ENCODE measurements at regions not wholly inside any gene's neighbourhood (a gene's known extent, or its start where the extent isn't known, plus 50 kb on each side); places are given as distances from the start of the nearest gene placed in this dataset.

DNA sequence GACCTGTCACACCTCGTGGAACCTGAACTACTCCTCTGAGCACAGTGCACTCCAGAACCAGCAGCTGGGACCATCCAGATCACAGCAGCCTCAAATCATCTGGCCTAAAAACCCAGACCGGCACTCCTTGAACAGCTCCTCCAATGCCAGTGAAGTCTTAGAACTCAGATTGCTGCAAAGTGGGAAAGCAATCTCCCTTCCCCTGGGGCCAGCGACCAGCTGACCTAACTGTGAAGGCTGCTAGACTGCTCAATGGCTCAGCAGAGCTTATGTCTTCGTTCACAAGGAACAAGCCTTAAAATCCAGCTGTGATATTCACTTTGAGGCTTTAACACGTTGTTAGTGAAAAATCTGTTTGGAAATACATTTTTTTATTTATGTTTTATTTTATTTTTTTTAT is 243.2 kb downstream of the ANKRD60 start:
- H3K4me3 Mint-ChIP-seq: no peak overlapping the region
- H4K20me1 ChIP-seq (replicated peaks; ENCODE audit: insufficient read depth): no peaks in the 10 kb centered on the region
- H3K9me3 Mint-ChIP-seq: no peaks in the 10 kb centered on the region
- no peaks in the 10 kb centered on the region for H3K79me2 ChIP-seq (replicated peaks; ENCODE audit: insufficient read depth)
- H3K36me3 ChIP-seq (ENCODE audit: insufficient read depth): no peaks in the 10 kb centered on the region
- H3K27me3 ChIP-seq (ENCODE audit: insufficient read depth): no peaks in the 10 kb centered on the region
- peaks cover 3% of the 10 kb centered on the region; the same call in 2 of the 3 replicates for H3K4me1 Mint-ChIP-seq
- no peak overlapping the region for H3K27ac Mint-ChIP-seq
- H3K36me3 Mint-ChIP-seq (ENCODE audit: low read depth): no peaks in the 10 kb centered on the region
- DNase-seq (ENCODE audit: low spot score) (no peak), ATAC-seq (no peak)
- H3K9me2 ChIP-seq (ENCODE audit: insufficient read depth): no peaks in the 10 kb centered on the region
- no peaks in the 10 kb centered on the region for H3F3A ChIP-seq (replicated peaks; ENCODE audit: low read depth)
- H3K4me3 ChIP-seq: no peak overlapping the region
- no peak for TF ChIP-seq ZNF114 (CRISPR knock-in tag; IDR thresholded peaks at IDR 0.05)
- TF ChIP-seq, protein P1, sequence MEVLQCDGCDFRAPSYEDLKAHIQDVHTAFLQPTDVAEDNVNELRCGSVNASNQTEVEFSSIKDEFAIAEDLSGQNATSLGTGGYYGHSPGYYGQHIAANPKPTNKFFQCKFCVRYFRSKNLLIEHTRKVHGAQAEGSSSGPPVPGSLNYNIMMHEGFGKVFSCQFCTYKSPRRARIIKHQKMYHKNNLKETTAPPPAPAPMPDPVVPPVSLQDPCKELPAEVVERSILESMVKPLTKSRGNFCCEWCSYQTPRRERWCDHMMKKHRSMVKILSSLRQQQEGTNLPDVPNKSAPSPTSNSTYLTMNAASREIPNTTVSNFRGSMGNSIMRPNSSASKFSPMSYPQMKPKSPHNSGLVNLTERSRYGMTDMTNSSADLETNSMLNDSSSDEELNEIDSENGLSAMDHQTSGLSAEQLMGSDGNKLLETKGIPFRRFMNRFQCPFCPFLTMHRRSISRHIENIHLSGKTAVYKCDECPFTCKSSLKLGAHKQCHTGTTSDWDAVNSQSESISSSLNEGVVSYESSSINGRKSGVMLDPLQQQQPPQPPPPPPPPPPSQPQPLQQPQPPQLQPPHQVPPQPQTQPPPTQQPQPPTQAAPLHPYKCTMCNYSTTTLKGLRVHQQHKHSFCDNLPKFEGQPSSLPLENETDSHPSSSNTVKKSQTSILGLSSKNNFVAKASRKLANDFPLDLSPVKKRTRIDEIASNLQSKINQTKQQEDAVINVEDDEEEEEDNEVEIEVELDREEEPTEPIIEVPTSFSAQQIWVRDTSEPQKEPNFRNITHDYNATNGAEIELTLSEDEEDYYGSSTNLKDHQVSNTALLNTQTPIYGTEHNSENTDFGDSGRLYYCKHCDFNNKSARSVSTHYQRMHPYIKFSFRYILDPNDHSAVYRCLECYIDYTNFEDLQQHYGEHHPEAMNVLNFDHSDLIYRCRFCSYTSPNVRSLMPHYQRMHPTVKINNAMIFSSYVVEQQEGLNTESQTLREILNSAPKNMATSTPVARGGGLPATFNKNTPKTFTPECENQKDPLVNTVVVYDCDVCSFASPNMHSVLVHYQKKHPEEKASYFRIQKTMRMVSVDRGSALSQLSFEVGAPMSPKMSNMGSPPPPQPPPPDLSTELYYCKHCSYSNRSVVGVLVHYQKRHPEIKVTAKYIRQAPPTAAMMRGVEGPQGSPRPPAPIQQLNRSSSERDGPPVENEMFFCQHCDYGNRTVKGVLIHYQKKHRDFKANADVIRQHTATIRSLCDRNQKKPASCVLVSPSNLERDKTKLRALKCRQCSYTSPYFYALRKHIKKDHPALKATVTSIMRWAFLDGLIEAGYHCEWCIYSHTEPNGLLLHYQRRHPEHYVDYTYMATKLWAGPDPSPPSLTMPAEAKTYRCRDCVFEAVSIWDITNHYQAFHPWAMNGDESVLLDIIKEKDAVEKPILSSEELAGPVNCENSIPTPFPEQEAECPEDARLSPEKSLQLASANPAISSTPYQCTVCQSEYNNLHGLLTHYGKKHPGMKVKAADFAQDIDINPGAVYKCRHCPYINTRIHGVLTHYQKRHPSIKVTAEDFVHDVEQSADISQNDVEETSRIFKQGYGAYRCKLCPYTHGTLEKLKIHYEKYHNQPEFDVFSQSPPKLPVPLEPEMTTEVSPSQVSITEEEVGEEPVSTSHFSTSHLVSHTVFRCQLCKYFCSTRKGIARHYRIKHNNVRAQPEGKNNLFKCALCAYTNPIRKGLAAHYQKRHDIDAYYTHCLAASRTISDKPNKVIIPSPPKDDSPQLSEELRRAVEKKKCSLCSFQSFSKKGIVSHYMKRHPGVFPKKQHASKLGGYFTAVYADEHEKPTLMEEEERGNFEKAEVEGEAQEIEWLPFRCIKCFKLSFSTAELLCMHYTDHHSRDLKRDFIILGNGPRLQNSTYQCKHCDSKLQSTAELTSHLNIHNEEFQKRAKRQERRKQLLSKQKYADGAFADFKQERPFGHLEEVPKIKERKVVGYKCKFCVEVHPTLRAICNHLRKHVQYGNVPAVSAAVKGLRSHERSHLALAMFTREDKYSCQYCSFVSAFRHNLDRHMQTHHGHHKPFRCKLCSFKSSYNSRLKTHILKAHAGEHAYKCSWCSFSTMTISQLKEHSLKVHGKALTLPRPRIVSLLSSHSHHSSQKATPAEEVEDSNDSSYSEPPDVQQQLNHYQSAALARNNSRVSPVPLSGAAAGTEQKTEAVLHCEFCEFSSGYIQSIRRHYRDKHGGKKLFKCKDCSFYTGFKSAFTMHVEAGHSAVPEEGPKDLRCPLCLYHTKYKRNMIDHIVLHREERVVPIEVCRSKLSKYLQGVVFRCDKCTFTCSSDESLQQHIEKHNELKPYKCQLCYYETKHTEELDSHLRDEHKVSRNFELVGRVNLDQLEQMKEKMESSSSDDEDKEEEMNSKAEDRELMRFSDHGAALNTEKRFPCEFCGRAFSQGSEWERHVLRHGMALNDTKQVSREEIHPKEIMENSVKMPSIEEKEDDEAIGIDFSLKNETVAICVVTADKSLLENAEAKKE (CRISPR knock-in tag; IDR thresholded peaks at IDR 0.05): no peak
- TF ChIP-seq EZH2 (IDR thresholded peaks at IDR 0.05; ENCODE audit: low read depth, unreplicated experiment): no peak
- no peak for TF ChIP-seq EZH2phosphoT487 (IDR thresholded peaks at IDR 0.05; ENCODE audit: unreplicated experiment)
- TF ChIP-seq, protein P2, sequence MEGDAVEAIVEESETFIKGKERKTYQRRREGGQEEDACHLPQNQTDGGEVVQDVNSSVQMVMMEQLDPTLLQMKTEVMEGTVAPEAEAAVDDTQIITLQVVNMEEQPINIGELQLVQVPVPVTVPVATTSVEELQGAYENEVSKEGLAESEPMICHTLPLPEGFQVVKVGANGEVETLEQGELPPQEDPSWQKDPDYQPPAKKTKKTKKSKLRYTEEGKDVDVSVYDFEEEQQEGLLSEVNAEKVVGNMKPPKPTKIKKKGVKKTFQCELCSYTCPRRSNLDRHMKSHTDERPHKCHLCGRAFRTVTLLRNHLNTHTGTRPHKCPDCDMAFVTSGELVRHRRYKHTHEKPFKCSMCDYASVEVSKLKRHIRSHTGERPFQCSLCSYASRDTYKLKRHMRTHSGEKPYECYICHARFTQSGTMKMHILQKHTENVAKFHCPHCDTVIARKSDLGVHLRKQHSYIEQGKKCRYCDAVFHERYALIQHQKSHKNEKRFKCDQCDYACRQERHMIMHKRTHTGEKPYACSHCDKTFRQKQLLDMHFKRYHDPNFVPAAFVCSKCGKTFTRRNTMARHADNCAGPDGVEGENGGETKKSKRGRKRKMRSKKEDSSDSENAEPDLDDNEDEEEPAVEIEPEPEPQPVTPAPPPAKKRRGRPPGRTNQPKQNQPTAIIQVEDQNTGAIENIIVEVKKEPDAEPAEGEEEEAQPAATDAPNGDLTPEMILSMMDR (conservative IDR thresholded peaks at IDR 0.05; ENCODE audit: low read depth in 2 of 2): no peak
- TF ChIP-seq JUNB (IDR thresholded peaks at IDR 0.05; ENCODE audit: unreplicated experiment): no peak
- TF ChIP-seq, protein P3, sequence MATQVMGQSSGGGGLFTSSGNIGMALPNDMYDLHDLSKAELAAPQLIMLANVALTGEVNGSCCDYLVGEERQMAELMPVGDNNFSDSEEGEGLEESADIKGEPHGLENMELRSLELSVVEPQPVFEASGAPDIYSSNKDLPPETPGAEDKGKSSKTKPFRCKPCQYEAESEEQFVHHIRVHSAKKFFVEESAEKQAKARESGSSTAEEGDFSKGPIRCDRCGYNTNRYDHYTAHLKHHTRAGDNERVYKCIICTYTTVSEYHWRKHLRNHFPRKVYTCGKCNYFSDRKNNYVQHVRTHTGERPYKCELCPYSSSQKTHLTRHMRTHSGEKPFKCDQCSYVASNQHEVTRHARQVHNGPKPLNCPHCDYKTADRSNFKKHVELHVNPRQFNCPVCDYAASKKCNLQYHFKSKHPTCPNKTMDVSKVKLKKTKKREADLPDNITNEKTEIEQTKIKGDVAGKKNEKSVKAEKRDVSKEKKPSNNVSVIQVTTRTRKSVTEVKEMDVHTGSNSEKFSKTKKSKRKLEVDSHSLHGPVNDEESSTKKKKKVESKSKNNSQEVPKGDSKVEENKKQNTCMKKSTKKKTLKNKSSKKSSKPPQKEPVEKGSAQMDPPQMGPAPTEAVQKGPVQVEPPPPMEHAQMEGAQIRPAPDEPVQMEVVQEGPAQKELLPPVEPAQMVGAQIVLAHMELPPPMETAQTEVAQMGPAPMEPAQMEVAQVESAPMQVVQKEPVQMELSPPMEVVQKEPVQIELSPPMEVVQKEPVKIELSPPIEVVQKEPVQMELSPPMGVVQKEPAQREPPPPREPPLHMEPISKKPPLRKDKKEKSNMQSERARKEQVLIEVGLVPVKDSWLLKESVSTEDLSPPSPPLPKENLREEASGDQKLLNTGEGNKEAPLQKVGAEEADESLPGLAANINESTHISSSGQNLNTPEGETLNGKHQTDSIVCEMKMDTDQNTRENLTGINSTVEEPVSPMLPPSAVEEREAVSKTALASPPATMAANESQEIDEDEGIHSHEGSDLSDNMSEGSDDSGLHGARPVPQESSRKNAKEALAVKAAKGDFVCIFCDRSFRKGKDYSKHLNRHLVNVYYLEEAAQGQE (IDR thresholded peaks at IDR 0.05; ENCODE audit: unreplicated experiment): no peak
- no peak for TF ChIP-seq ZNF331 (CRISPR knock-in tag; IDR thresholded peaks at IDR 0.05; ENCODE audit: low read depth)
- H2AFZ ChIP-seq: peak overlapping the region; percentile 63; the same call in 1 of the 2 replicates
- H3K27me3 Mint-ChIP-seq (ENCODE audit: insufficient read depth, low read depth, poor library complexity): peaks cover 5% of the 10 kb centered on the region
- H3K4me2 ChIP-seq: no peak overlapping the region
- no peak overlapping the region for H3K27ac ChIP-seq (ENCODE audit: low read depth)
- no peaks in the 10 kb centered on the region for H3K4me1 ChIP-seq (ENCODE audit: insufficient read depth)
